ENCODE measurements at regions not wholly inside any gene's neighbourhood (a gene's known extent, or its start where the extent isn't known, plus 50 kb on each side); places are given as distances from the start of the nearest gene placed in this dataset.

DNA sequence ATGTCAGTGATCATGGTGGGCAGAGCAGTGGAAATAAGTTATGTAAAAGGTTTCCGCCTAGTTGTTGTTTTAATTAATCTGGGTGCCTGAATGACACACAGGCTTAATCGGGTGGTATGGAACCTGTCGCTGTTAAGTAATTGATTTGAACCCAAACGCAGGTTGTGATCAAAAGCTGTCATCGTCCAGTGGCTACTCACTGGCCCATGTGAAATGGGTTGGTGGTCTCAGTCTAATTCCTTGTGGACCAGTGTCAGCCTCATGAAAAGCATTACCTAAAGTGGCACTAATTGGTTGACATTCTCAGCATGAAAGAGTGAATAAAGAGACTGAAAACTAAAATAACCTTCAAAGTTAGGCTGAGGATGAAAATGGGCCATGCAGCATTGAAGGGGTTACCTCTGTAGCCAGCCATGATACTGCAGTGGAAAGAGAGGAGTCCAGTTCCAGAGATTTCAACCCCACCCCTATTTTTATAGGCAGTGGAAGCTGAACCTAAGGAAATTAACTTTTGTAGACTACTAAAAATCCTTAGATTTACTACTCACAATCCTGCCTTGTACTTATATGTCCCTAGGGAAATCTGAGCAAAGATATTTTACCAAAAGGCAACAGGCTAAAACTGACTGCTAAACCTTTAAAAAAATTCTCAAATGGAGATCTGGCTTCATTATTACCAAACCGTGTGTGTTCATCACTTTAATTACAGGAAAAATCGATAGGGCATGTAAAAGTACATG lies 251.7 kb upstream of the TENM3 start:
- WGBS, 3 donors: 73 to 83% (median 79%) methylated on average over 7 of the region's 7 CpGs

DNA sequence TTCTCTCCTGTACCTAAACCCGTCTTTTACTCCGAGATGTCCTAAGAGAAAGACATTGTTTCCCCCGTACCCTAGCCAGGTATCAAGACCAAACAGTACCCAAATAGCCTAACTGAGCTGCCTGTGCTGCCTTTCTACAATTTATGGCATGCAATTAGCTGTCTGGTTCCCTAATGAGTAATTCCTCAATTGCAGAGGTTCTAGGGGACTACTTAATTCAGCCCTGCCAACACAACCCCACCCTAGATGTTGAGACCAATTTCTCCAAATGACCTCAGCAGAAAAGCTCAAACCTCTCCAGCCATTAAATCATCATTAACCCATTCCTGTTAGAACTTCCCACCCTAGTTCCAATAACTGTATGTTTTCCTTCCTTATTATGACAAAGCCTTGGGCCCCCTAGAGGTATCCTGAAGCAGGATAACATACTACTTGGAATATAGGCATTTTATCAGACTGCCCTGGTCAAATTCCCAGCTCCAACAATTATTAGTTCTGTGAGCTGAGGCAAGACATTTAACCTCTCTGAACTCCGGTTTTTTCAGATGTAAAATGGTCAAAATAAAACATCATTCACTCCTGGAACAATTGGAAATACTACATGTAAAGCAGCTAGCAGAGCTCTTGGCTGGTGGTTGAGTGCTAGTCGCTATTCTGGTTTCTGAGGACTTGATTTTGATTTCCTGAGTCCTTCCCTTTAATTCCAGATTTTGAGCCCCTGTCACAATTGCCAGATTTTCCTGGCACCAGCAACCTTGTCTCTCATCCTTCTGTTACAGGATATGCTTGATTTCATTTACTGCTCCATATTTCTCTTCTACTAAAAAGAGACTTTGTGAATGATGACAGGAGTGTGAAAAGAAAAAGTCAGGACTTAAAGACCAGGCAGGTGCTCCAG lies 244.6 kb upstream of the TENM3 start:
- no peak overlapping the region for H3K27ac ChIP-seq (ENCODE audit: low read depth, low read length)
- WGBS, 3 donors: 68 to 73% (median 70%) methylated on average over 5 of the region's 5 CpGs

More for the DNA sequence above, 251.7 kb upstream of the TENM3 start:
- no peak overlapping the region for H3K27ac ChIP-seq (ENCODE audit: low read depth, low read length)

DNA sequence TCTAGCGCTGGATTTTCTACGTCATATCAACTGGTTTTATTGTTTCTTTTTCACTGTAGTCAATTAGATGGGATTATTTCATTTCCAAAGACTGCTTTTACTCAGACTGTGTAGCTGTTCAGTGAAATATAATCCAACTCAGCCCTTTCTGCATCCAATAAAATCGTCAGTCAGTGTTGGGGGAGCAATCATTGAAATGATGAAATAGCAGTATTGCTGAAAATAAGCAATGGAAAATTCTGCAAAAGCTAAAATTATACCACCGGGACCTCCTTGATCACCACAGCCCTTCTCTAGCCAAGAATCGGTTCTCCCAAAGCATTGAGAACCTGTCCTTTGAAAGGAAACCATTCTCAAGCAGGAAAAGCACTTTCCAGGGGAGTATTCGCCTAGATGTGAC lies 243.1 kb upstream of the TENM3 start:
- H3K27ac ChIP-seq (ENCODE audit: low read depth, low read length): no peak overlapping the region
- 69 to 74% (median 72%) methylated on average over 6 of the region's 6 CpGs for WGBS, 3 donors

DNA sequence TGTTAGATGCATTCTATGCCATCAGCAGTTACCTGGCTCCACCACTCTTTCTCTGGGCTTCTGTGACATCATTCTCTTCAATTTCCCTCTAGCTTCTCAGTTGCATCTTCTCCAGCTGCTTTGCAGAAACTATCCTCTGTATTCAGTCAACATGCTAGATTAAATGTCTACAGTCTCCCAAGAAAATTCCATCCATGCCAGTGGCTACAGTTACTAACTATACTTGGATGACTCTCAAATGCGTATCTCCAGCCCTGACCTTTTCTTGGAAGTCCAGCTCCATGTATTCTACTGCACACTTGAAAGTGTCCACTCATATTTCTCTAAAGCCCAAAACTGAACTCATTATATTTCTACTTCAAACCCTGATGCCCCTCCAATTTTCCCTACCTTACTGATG lies 232.3 kb upstream of the TENM3 start:
- H3K27ac ChIP-seq (ENCODE audit: low read depth, low read length): no peak overlapping the region
- WGBS, 3 donors: 91 to 96% (median 93%) methylated on average over 1 of the region's 1 CpG

- WGBS, 3 donors: 72 to 75% (median 73%) methylated on average over 5 of the region's 5 CpGs
- H3K27ac ChIP-seq (ENCODE audit: low read depth, low read length): no peak overlapping the region
Measured at GRCh38 chr4:182014164-182014563, 229.0 kb upstream of the TENM3 start.

DNA sequence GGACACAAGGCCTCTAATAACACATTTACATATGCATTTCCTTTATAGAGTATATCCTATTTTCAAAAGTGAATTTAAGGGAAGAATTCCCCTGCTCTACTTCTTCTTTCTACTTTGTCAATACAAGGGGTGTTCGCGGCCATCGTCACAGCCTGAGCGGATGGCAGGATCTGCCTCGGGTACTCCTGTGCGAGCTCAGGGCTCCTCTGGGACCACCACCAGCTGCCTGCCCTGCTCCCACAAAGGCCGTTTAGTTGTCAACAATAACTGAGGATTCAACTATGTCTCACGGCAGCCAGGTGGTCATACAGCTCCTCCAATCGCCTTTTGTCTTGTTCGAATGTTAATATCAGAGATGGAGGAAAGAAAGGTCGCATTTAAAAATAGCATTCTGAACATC lies 228.2 kb upstream of the TENM3 start:
- H3K27ac ChIP-seq (ENCODE audit: low read depth, low read length): no peak overlapping the region
- WGBS, 3 donors: 79 to 91% (median 90%) methylated on average over 11 of the region's 11 CpGs

- WGBS, 3 donors: 72 to 81% (median 79%) methylated on average over 6 of the region's 6 CpGs
- H3K27ac ChIP-seq (ENCODE audit: low read depth, low read length): no peak overlapping the region
Measured at GRCh38 chr4:182015893-182016292, 227.3 kb upstream of the TENM3 start.

- no peak overlapping the region for H3K27ac ChIP-seq (ENCODE audit: low read depth, low read length)
- WGBS, 3 donors: 89 to 91% (median 90%) methylated on average over 5 of the region's 5 CpGs
Measured at GRCh38 chr4:182017038-182017437, 226.2 kb upstream of the TENM3 start.

DNA sequence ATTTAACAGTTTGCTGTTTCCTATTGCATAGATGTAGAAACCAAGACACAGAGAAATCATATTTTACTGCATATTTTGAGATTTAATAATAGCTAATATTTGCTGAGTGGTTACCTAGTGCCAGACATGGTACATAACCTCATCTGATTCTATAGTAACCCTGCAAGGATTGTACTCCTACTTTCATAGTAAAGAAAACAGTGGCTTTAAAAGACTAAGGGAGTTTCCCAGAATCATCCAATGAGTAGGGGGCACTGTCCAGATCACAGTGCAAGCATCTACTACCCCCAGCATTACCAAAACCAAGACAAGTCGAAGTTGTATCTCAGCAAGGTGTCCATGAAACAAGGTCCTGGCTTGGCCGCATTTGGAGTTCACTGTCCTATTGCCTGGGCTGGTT lies 224.5 kb upstream of the TENM3 start:
- WGBS, 3 donors: 70 to 87% (median 83%) methylated on average over 2 of the region's 2 CpGs
- no peak overlapping the region for H3K27ac ChIP-seq (ENCODE audit: low read depth, low read length)

DNA sequence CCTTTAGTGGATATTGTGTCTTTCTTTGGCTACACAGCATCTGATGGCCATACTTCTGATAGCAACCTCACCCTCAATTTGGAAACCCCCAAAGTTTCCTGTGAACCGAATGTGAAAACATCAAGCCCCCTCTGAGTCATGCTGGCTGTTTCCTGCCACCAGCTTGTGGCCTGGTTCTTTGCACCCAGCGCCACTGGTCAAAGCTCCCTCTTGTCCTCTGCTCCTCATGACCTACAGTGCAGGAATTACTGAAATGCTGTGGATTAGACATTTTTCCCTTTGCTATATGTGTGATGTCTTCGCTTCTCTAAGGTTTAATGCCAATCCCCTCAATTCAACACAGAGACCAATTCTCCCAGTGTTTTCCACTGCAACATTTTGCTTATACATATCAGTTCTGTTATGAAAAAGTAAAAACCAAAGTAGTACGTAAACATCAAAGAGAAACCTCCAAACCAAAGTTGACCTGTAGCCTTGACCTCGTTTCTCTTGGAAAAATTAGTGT lies 224.0 kb upstream of the TENM3 start:
- H3K27ac ChIP-seq (ENCODE audit: low read depth, low read length): no peak overlapping the region
- 67 to 79% (median 75%) methylated on average over 5 of the region's 5 CpGs for WGBS, 3 donors

- no peak overlapping the region for H3K27ac ChIP-seq (ENCODE audit: low read depth, low read length)
- WGBS, 3 donors: 26 to 43% (median 43%) methylated on average over 5 of the region's 5 CpGs
Measured at GRCh38 chr4:182022909-182023308, 220.3 kb upstream of the TENM3 start.

- WGBS, 3 donors: 54 to 59% (median 59%) methylated on average over 3 of the region's 3 CpGs
- no peak overlapping the region for H3K27ac ChIP-seq (ENCODE audit: low read depth, low read length)
Measured at GRCh38 chr4:182023469-182023868, 219.7 kb upstream of the TENM3 start.

GRCh38 chr4:182042945-182043344 lies 200.3 kb upstream of the TENM3 start:
- H3K27ac ChIP-seq (ENCODE audit: low read depth, low read length): no peak overlapping the region
- WGBS, 3 donors: 71 to 77% (median 76%) methylated on average over 8 of the region's 8 CpGs

- no peak overlapping the region for H3K27ac ChIP-seq (ENCODE audit: low read depth, low read length)
- 78 to 89% (median 82%) methylated on average over 1 of the region's 1 CpG for whole genome bisulfite sequencing, 3 donors
Measured at GRCh38 chr4:182048871-182049270, 194.3 kb upstream of the TENM3 start.

DNA sequence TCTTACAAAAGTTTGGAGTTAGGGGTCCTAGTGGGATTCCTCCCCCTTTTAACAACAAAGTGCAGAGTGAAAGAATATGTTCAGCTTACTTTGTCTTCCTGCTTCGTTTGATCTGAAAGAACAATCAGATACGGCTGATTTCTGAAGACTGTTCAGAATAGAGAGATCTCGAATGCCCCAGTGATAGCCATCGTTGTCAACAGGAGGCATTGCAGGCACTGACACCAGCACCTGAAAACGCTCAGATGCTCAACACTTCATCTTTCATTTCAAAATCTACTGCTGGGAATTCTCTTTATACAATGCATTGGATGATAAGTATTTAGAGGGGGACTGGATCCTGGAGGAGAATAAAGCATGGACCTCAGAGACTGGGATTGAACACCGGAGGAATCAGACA lies 186.3 kb upstream of the TENM3 start:
- 66 to 77% (median 73%) methylated on average over 6 of the region's 6 CpGs for WGBS, 3 donors
- no peak overlapping the region for H3K27ac ChIP-seq (ENCODE audit: low read depth, low read length)

- H3K27ac ChIP-seq (ENCODE audit: low read depth, low read length): no peak overlapping the region
- 54 to 68% (median 62%) methylated on average over 3 of the region's 3 CpGs for WGBS, 3 donors
Measured at GRCh38 chr4:182062458-182062857, 180.7 kb upstream of the TENM3 start.

DNA sequence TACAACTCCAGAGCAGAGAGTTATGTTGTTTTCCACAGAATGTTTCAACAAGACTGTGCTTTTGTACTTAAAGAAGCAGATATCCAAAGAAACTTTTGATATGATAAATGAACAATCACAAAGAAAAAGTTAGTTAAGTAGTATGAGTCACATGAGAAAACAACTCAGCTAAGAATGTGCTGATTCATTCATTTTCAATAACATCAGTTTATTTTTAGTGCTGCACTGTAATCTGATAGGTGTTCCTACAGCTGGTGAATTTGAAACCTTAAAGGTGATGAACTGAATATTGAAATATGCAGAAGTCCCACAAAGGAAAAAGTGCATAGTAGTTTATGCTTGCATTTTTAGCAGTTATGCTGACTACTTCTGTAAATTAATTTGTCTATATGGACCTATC lies 180.3 kb upstream of the TENM3 start:
- no peak overlapping the region for H3K27ac ChIP-seq (ENCODE audit: low read depth, low read length)

- WGBS, 3 donors: 79 to 85% (median 85%) methylated on average over 2 of the region's 2 CpGs
Measured at GRCh38 chr4:182063651-182064050, 179.6 kb upstream of the TENM3 start.

GRCh38 chr4:182065255-182065654 lies 177.9 kb upstream of the TENM3 start:
- 68 to 77% (median 71%) methylated on average over 17 of the region's 17 CpGs for WGBS, 3 donors
- no peak overlapping the region for H3K27ac ChIP-seq (ENCODE audit: low read depth, low read length)

More at GRCh38 chr4:182063651-182064050, 179.6 kb upstream of the TENM3 start:
- no peak overlapping the region for H3K27ac ChIP-seq (ENCODE audit: low read depth, low read length)
